WTC11 (cell line): ENCODE measurements at regions not wholly inside any gene's neighbourhood (a gene's known extent, or its start where the extent isn't known, plus 50 kb on each side); places are given as distances from the start of the nearest gene placed in this dataset.

Experiments
- ATAC-seq: fragments of 200-7000 bp; cut with Tn5 transposase; 2 replicates; pipeline ENCODE4 v1.10.0; 2021; ENCODE audit warnings: mild to moderate bottlenecking, moderate library complexity
- CTCF ChIA-PET: fragments of 300-600 bp; sonication (Branson Sonifier 250); formaldehyde crosslinking; loops from one replicate; lab custom pipeline; 2021; ENCODE audit warnings: antibody characterized with exemption; lab: Charles Lee
- POLR2A ChIA-PET: fragments of 350-600 bp; sonication (Branson Sonifier 250); formaldehyde crosslinking; loops from one replicate; lab custom pipeline; 2021; ENCODE audit warnings: antibody characterized with exemption; lab: Charles Lee
- DNase-seq: peaks from one replicate; pipeline ENCODE4 v3.0.0; 2021; ENCODE audit warnings: low spot score
- H3K27ac Mint-ChIP-seq: 2 replicates; pipeline ENCODE4 v1.8.0; 2021; ENCODE audit warnings: mixed read lengths
- H3K27me3 Mint-ChIP-seq: 2 replicates; pipeline ENCODE4 v1.8.0; 2021; ENCODE audit warnings: low read depth, mild to moderate bottlenecking, moderate library complexity, mixed read lengths
- H3K36me3 Mint-ChIP-seq: 2 replicates; pipeline ENCODE4 v1.8.0; 2021; ENCODE audit warnings: mixed read lengths
- H3K4me1 Mint-ChIP-seq: 2 replicates; pipeline ENCODE4 v1.8.0; 2022; ENCODE audit warnings: mixed read lengths
- H3K4me3 Mint-ChIP-seq: 2 replicates; pipeline ENCODE4 v1.8.0; 2021; ENCODE audit warnings: mild to moderate bottlenecking, moderate library complexity, mixed read lengths
- H3K9me3 Mint-ChIP-seq: 2 replicates; pipeline ENCODE4 v1.8.0; 2021; ENCODE audit warnings: mixed read lengths
- ATF3 ChIP-seq: sonication (generic); formaldehyde crosslinking; conservative IDR thresholded peaks from 2 replicates; pipeline ENCODE4 v1.8.1; 2022; ENCODE audit warnings: mild to moderate bottlenecking, missing genetic modification reagents
- CTCF ChIP-seq: fragments of 200-600 bp; IDR thresholded peaks from 2 replicates; pipeline ENCODE4 v1.8.0; 2022; ENCODE audit warnings: antibody characterized with exemption
- ERG ChIP-seq: fragments of 250-450 bp; sonication (Bioruptor Pico); IDR thresholded peaks from 2 replicates; pipeline ENCODE4 v1.8.0; 2021; ENCODE audit warnings: mild to moderate bottlenecking
- ETV6 ChIP-seq: sonication (generic); formaldehyde crosslinking; IDR thresholded peaks from 2 replicates; pipeline ENCODE4 v1.8.1; 2022; ENCODE audit warnings: mild to moderate bottlenecking, missing genetic modification reagents
- FOXJ3 ChIP-seq: sonication (generic); formaldehyde crosslinking; IDR thresholded peaks from 2 replicates; pipeline ENCODE4 v1.9.0; 2021; ENCODE audit warnings: missing genetic modification reagents, mild to moderate bottlenecking, borderline replicate concordance
- FOXP1 ChIP-seq: sonication (generic); formaldehyde crosslinking; IDR thresholded peaks from 2 replicates; pipeline ENCODE4 v1.8.0; 2022; ENCODE audit warnings: missing genetic modification reagents, mild to moderate bottlenecking, moderate library complexity, borderline replicate concordance
- HMGA2 ChIP-seq: fragments of 250-450 bp; sonication (Bioruptor Pico); IDR thresholded peaks from 2 replicates; pipeline ENCODE4 v1.4.0; 2021; ENCODE audit warnings: mild to moderate bottlenecking, moderate library complexity
- IRF1 ChIP-seq: sonication (generic); formaldehyde crosslinking; IDR thresholded peaks from 2 replicates; pipeline ENCODE4 v1.8.0; 2023; ENCODE audit warnings: missing genetic modification reagents
- NR1H2 ChIP-seq: sonication (generic); formaldehyde crosslinking; IDR thresholded peaks from 2 replicates; pipeline ENCODE4 v1.9.0; 2021; ENCODE audit warnings: mild to moderate bottlenecking, moderate library complexity, missing genetic modification reagents
- PRRX2 ChIP-seq: fragments of 250-450 bp; sonication (Bioruptor Pico); IDR thresholded peaks from 2 replicates; pipeline ENCODE4 v1.8.0; 2021; ENCODE audit warnings: mild to moderate bottlenecking
- RORB ChIP-seq: fragments of 250-450 bp; sonication (Bioruptor Pico); IDR thresholded peaks from 2 replicates; pipeline ENCODE4 v1.9.0; 2021; ENCODE audit warnings: mild to moderate bottlenecking
- SMAD3 ChIP-seq: sonication (generic); formaldehyde crosslinking; IDR thresholded peaks from 2 replicates; pipeline ENCODE4 v1.8.0; 2022; ENCODE audit warnings: missing genetic modification reagents, mild to moderate bottlenecking, borderline replicate concordance
- STAT6 ChIP-seq: sonication (generic); formaldehyde crosslinking; conservative IDR thresholded peaks from 2 replicates; pipeline ENCODE4 v1.8.1; 2023; ENCODE audit warnings: mild to moderate bottlenecking, low read depth, missing genetic modification reagents, moderate library complexity
- TEAD4 ChIP-seq: sonication (generic); formaldehyde crosslinking; IDR thresholded peaks from 2 replicates; pipeline ENCODE4 v1.8.0; 2022; ENCODE audit warnings: mild to moderate bottlenecking, missing genetic modification reagents
- ZMAT4 ChIP-seq: fragments of 250-450 bp; sonication (Bioruptor Pico); IDR thresholded peaks from 2 replicates; pipeline ENCODE4 v1.9.0; 2021; ENCODE audit warnings: mild to moderate bottlenecking
- ZNF232 ChIP-seq: sonication (generic); formaldehyde crosslinking; IDR thresholded peaks from 2 replicates; pipeline ENCODE4 v1.8.0; 2022; ENCODE audit warnings: mild to moderate bottlenecking, missing genetic modification reagents
- ZNF416 ChIP-seq: fragments of 250-450 bp; sonication (Bioruptor Pico); IDR thresholded peaks from 2 replicates; pipeline ENCODE4 v1.9.0; 2021; ENCODE audit warnings: mild to moderate bottlenecking, inconsistent platforms
- ZSCAN18 ChIP-seq: fragments of 250-450 bp; sonication (Bioruptor Pico); IDR thresholded peaks from 2 replicates; pipeline ENCODE4 v2.1.2; 2022; ENCODE audit warnings: mild to moderate bottlenecking, moderate library complexity
- TF ChIP-seq, protein P1 (sequence below): sonication (generic); formaldehyde crosslinking; IDR thresholded peaks from 2 replicates; pipeline ENCODE4 v1.8.0; 2022; ENCODE audit warnings: mild to moderate bottlenecking, missing genetic modification reagents
- TF ChIP-seq, protein P2 (sequence below): sonication (generic); formaldehyde crosslinking; IDR thresholded peaks from 2 replicates; pipeline ENCODE4 v1.8.1; 2022; ENCODE audit warnings: mild to moderate bottlenecking, moderate library complexity, missing genetic modification reagents
- TF ChIP-seq, protein P3 (sequence below): sonication (generic); formaldehyde crosslinking; IDR thresholded peaks from 2 replicates; pipeline ENCODE4 v1.8.1; 2022; ENCODE audit warnings: mild to moderate bottlenecking, missing genetic modification reagents, moderate library complexity, borderline replicate concordance

DNA sequence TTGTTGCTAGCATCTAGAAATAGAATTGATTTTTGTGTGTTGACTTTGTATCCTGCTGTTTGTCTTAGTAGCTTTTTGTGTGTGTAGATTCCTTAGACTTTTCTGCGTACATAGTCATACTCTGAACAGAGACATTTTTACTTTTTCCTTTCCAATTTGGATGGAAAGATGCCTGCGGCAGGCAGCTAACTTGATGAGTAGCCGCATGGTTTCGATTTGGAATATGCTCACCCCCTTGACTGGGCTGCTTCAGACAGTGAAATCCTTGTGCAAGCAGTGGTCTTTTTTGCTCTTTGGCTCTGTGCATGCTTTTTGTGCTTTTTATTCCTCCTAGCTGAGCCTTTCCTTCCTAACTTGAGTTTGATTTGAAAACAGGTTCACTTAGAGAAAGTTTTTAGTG, 71.8 kb downstream of the HHEX start:
- no peak overlapping the region for H3K4me3 Mint-ChIP-seq
- H3K9me3 Mint-ChIP-seq, result no peaks in the 10 kb centered on the region
- CTCF ChIA-PET, result no interaction called here
- POLR2A ChIA-PET, result no interaction called here
- no peak overlapping the region for H3K27ac Mint-ChIP-seq
- peaks cover 9% of the 10 kb centered on the region for H3K4me1 Mint-ChIP-seq
- DNase-seq, result no peak
- no peak for ATAC-seq
- no peaks in the 10 kb centered on the region for H3K27me3 Mint-ChIP-seq
- no peak for TF ChIP-seq ETV6 (CRISPR knock-in tag)
- no peak for TF ChIP-seq NR1H2 (CRISPR knock-in tag)
- TF ChIP-seq ZSCAN18 (CRISPR knock-in tag), result no peak
- no peak for TF ChIP-seq ATF3 (CRISPR knock-in tag)
- no peak for TF ChIP-seq ZNF416 (CRISPR knock-in tag)
- no peak for TF ChIP-seq FOXJ3 (CRISPR knock-in tag)
- no peak for TF ChIP-seq STAT6 (CRISPR knock-in tag)
- TF ChIP-seq, protein P1, sequence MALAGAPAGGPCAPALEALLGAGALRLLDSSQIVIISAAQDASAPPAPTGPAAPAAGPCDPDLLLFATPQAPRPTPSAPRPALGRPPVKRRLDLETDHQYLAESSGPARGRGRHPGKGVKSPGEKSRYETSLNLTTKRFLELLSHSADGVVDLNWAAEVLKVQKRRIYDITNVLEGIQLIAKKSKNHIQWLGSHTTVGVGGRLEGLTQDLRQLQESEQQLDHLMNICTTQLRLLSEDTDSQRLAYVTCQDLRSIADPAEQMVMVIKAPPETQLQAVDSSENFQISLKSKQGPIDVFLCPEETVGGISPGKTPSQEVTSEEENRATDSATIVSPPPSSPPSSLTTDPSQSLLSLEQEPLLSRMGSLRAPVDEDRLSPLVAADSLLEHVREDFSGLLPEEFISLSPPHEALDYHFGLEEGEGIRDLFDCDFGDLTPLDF (CRISPR knock-in tag), result no peak
- TF ChIP-seq, protein P2, sequence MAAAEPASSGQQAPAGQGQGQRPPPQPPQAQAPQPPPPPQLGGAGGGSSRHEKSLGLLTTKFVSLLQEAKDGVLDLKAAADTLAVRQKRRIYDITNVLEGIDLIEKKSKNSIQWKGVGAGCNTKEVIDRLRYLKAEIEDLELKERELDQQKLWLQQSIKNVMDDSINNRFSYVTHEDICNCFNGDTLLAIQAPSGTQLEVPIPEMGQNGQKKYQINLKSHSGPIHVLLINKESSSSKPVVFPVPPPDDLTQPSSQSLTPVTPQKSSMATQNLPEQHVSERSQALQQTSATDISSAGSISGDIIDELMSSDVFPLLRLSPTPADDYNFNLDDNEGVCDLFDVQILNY (CRISPR knock-in tag), result no peak
- TF ChIP-seq IRF1 (CRISPR knock-in tag), result no peak
- no peak for TF ChIP-seq HMGA2 (CRISPR knock-in tag)
- TF ChIP-seq ZMAT4, result no peak
- no peak for TF ChIP-seq ERG
- no peak for TF ChIP-seq CTCF
- no peaks in the 10 kb centered on the region for H3K36me3 Mint-ChIP-seq

- no peak for ATAC-seq
- ChIA-PET POLR2A (no interaction called here), CTCF (no interaction called here)
- H3K27ac Mint-ChIP-seq, result no peak overlapping the region
- H3K9me3 Mint-ChIP-seq, result peaks cover 9% of the 10 kb centered on the region
- H3K4me3 Mint-ChIP-seq, result no peak overlapping the region
- no peaks in the 10 kb centered on the region for H3K27me3 Mint-ChIP-seq
- no peaks in the 10 kb centered on the region for H3K4me1 Mint-ChIP-seq
- H3K36me3 Mint-ChIP-seq, result no peaks in the 10 kb centered on the region
- no peak for DNase-seq
- TF ChIP-seq SMAD3 (CRISPR knock-in tag), result no peak
- no peak for TF ChIP-seq ZMAT4
- TF ChIP-seq FOXP1 (CRISPR knock-in tag), result no peak
- TF ChIP-seq ZNF232, result no peak
- no peak for TF ChIP-seq PRRX2
- TF ChIP-seq, protein P3, sequence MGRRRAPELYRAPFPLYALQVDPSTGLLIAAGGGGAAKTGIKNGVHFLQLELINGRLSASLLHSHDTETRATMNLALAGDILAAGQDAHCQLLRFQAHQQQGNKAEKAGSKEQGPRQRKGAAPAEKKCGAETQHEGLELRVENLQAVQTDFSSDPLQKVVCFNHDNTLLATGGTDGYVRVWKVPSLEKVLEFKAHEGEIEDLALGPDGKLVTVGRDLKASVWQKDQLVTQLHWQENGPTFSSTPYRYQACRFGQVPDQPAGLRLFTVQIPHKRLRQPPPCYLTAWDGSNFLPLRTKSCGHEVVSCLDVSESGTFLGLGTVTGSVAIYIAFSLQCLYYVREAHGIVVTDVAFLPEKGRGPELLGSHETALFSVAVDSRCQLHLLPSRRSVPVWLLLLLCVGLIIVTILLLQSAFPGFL, result no peak
- TF ChIP-seq, protein P1 (CRISPR knock-in tag), result no peak
- no peak for TF ChIP-seq TEAD4 (CRISPR knock-in tag)
- TF ChIP-seq RORB (CRISPR knock-in tag), result no peak
Observed at GRCh38 chr10:92763634-92764155, 73.9 kb downstream of the HHEX start.
